Glomerular endothelial cell (primary cell): ENCODE measurements at regions not wholly inside any gene's neighbourhood (a gene's known extent, or its start where the extent isn't known, plus 50 kb on each side); places are given as distances from the start of the nearest gene placed in this dataset.

Source experiments
- DNase-seq: peaks from one replicate; pipeline ENCODE4 v3.0.0-alpha.2; 2011; ENCODE audit warnings: low read depth, low spot score; ENCODE audit errors: extremely low read depth

DNA sequence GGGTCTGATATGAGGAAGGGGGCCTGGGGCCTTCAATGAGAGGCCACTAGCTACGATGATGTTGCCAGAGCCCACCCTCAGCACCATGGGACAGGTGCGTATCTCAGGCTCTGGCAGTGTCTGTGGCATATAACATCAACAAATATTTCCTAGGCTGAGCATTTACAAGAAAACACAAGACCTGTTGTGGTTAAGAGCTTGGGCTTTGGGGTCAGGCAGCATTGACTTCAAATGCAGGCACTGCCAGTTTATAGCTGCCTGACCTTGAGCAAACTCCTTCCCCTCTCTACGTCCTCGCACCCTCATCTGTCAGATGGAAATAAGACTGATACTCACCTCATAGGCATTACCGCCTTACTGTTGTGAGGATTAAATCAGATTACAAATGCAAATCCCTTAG is 156.0 kb downstream of the KATNAL1 start:
- no peak for DNase-seq

DNA sequence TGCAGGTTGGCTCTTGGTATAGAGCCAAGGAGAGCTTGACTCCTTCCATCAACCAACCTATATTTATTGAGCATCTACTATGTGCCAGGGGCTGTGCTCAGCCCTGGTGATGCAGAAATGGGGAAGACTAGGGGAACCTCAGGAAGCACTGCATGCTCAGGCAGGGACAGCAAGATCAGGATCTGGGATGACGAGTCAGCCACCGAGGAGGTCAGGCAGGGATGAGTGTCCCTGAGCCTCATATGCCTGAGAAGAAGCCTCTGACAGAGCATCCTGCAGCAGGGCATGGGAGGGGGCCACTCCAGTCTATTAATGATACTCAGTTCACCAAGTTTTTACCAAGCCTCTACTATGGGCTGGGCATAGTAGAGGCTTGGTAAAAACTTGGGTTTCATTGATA is 158.1 kb downstream of the KATNAL1 start:
- DNase-seq: no peak

DNA sequence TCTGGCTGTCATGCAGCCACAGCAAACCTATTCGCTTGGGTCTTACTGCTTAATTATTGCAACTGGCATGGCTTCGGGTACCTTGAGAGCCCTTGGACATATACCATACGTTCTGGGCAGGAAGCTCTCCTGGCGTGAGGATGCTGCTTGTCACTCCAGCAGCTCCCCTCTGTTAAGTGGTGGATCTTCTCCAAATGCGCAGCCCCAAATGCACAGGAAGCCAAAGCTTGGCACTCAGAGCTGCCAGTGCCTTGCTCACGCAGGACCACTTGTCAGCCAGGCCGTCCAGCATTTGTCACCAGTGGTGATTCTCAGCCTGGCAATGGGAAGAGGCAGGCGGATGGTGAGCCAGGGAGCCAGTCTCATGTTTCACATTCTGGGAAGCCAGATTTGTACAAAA is 158.6 kb downstream of the KATNAL1 start:
- no peak for DNase-seq

DNA sequence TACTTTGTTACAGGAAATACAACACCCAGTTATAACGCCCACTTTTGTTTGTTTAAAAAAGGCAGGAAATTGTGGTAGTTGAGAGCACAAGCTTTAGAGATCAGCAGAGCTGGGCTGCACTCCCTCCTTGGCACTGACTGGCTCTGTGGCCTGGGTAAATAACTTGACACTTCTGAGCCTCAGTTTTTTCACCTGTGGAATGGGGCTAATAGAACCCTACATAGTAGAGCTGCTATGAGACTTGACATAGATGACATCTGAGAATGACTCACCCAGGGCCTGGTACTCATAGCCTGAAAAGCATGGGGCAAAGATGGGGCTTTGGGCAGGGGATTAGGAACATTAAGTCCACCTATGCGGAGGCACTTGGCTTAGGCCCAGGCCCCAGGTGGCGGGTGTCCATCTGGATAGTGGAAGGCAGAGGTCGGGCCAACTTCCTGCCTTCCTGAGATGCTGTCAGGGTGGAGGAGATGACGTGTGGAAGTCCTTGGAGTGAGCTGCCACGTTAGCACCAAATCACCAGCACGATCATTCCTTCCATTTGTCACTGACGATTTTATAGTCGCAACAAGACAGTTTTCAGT is 159.1 kb downstream of the KATNAL1 start:
- DNase-seq: no peak

DNA sequence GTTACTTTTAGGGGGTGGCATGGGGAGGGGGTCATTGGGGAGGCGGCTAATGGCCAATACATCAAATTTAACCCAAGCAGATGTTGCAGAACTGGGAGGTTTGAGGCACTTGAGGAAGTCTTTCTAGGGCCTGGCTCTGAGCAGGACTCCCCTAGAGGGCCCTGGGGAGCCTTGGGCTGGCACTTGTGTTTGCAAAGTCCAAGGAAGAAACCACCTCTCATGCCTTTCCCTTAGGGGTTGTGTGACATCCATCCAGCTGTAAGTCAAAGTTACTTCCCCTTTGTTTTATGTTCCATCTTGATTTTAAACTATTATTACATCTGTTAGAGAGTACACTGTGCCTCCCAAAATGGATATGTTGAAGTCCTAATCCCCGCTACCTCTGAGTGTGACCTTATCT is 159.9 kb downstream of the KATNAL1 start:
- no peak for DNase-seq

DNA sequence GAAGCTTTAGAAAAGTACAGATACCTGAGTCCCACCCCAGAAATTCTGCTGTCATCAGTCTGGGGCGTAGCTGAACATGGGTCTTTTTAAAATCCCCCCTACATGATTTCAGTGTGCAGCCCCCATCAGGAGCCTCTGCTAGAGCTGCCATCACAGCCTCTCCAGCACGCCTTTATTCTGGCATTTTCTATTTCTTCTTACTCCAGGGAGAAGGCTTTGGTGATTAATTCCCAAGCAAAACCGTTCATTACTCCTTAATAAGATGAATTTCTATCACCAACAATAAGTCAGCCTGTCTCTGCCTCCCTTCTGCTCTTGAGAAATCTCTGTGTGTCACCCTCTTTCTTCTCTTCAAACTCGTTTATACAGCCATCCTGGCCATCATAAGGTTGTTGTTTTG is 160.3 kb downstream of the KATNAL1 start:
- no peak for DNase-seq

DNA sequence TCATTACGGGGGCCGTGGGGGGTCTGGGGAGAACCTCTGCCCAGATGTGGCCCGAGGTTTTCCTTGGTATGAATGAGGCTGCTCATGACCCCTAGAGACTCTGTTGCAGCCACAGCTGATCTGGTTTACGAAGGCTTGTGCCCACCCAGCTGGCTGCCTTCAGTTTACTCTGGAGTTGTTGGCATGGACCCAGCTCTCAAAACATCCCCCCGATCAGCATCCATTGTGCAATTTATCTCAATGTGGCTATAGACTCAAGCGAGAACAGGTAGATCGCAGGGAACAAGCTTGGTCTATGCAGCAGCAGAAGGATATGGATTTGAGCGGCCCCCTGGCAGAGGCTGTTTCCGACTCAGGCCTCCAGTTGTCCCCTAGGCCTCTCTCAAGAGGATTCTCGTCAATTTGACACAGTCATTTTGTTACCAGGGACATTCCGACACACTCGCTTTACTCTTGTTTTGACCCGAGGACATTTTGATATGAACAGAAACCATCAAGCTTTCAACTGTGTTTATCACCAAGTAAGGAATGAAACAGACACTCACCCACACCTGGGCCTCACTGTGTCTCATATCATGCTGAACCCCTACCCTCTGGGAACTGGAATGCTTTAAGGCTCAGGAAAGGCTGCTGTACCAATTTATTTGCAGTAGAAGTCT is 161.5 kb downstream of the KATNAL1 start:
- DNase-seq: no peak

DNA sequence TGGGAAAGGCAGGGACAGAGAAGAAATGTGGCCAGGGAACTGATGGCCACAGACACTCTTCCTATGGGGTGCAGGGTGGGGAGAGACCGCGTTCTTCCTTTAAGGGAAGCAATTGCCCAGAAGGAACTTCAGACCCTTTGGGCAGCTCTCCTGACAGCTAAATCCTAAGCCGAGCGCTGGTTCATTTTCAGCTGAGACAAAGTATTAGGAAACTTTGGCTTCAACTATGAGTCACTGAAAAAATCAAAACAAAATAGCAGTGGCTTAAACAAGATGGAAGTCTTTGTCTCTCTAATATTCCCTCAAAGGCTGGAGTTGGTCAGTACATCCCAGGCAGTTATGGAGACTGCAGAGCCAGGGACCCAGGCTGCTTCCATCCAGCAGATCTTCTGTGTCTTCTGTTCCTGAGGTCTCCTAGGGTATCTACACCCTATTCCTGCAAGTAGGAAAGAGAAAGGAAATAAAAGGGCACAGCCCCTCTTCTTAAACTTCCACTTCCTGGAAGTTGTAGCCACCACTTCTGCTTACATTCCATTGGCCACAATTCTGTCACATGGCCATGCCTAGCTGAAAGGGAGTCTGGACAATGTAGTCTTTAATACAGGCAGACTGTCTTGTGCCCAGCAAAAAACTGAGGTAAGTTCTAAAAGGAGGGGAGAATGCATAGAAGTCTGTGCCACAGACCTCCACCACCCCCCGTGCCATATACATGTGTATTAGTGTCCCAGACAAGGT is 163.5 kb downstream of the KATNAL1 start:
- DNase-seq: no peak

DNA sequence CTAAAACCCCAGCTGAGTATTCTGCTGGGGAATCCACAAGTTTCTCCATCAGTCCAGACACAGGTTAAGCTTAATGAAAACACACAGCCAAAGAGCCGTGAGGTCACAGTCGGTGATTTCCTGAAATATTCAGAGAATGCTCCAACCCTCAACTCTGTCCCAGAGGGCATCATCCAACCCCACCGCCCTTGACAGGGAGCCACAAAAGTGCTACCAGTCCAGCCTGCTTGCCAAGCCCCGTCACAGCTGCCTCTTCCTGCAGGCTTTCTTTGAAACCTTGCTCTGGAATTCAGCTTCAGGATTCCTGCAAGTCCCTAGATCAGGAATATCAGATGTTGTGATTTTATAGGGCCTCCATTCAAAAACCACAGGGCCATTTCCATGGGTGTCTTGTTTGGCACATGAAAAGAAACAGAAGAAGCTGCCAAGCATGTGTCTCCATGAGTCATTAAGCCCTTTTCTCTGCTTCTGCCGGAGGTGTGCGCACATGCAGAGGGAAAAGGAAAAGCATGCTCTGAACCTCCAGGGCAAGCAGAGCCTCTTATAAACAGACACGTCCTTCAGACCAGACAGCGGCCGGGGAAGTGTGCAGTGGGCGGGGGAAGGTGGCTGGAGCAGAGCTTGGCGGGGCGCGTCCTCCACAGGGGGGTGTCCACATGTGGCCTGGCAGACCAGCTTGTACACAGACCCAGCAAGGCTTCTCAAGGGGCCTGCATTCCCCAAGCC is 164.7 kb downstream of the KATNAL1 start:
- DNase-seq: peak; percentile 22

DNA sequence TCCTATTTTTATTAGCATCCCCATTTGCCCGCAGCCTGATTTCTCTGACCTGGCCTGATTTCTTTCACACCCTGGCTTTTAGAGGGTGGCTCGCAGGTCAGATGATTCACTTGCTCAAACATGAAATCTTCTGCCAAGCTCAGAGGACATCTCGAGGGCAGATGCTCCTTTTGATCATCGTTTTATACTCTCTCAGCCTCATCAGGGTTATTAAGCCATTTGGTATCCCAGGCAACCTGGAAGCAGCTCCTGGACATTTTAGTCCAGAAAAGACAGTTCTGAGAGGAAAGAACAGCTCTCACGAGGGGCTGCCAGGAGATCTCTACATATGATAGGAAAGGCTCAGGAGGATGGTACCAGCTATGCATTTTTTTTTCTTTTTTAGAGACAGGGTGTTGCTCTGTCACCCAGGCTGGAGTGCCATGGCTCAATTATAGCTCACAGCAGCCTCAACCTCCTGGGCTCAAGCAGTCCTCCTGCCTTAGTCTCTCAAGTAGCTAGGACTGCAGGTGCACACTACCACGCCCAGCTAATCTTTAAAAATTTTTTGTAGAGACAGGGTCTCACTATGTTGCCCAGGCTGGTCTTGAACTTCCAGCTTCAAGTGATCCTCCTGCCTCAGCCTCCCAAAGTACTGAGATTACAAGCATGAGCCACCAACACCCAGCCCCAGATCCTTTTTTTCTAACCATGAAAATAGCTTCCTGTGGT is 165.4 kb downstream of the KATNAL1 start:
- no peak for DNase-seq

DNA sequence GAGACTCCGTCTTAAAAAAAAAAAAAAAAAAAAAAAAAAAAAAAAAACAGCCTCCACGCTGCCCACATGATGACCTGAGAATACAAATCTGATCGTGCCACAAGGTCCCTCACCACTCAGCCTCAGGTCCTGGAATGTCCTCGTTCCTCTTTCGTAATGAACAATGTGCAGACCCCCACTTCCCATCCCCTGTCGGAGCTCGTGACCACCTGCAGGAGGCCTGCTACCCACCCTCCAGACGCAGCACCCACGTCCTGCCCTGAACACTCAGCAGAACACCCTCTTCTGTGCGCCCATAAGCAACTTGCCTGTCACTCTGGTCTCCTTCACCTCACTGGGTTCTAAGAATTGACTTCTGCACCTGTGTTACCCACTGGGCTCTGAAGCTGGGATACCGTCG is 166.4 kb downstream of the KATNAL1 start:
- DNase-seq: no peak

DNA sequence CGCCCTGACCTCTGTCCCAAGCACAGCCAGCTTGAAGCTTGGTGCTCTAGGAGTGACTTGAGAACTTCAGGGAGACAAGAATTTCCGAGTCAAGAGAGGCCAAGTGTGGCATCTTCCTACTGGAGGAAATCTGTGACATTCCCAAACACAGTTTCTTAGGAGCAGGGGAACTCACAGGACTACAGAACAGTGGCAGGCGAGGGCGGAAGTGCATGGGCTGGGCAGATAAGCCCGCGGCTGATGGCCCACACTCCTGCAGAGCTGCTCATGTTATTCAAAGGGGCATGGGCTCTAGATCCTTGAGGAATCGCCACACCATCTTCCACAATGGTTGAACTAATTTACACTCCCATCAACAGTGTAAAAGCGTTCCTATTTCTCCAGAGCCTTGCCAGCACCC is 168.8 kb downstream of the KATNAL1 start:
- DNase-seq: no peak

DNA sequence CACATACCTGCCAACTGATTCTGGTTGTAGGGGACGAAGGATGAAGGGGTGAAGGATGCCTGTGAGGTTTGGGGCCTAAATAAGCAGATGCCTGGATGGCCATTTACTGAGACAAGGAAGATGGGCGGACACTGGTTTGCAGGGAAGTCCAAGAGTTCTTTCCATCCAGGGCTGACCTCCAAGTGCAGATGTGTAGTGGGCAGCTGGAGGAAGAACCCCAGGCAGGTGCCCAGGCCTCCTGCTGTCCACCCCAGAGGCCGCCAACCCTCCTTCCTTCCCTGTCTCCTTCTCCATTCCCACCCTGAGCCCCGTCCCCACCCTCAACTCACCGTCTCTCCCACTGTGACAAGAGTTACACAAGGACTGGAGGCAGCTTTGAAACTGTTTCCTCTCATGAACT is 171.5 kb downstream of the KATNAL1 start:
- no peak for DNase-seq

DNA sequence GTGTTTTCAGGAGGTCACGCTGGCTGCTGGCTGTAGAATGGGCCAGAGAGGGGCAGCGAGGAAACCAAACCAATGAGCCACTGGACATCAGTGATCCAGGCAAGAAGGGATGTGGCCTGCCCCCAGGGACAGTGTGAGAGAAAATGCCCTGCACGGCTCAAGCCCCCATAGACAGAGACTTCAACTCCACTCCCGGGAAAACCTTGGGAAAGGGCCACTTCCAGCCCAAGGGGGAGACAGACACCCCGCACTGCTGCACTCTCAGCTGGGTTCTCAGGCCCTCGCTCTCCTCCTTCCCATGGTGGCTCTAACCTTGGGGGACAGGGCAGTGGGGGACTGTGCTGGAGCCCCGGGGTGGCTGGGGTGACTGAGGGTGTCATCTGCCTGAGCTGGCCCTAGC is 172.0 kb downstream of the KATNAL1 start:
- no peak for DNase-seq

DNA sequence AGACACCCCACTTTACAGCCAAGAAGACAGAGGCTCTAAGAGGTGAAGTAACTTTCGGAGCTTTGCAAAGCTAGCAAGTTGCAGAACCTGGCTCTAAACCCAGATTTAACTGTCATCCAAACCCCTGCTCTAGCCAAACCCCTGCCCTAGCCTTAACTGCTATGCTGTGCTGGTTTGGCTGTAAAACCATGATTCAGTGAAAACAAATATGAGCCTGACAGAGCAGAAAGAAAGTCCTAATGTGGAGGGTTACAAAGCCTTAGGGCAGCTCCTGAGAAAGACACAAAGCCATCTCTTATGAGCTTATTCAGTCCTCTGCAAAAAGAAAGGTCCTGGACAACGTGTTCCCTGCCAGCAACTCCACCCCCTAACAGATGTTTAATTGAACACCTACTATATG is 172.8 kb downstream of the KATNAL1 start:
- DNase-seq: no peak

DNA sequence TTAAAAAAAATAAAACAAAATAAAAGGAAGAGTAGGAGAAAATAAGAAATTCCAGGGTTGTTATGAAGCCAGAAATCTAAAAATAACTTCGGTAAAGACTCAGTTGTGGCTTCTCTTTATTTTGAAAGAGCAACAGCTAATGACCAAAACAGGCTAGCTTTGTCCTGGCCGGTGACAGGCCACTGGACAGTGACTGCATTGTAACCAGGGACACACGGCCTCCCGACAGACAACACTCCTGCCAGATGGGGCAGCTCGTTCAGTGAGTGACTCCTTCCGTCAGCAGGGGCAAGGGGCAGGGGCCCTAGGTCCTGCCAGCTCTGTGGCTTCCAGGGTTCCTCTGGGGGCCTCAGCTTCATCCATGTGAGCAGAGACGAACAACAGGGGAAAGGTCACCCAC is 173.4 kb downstream of the KATNAL1 start:
- DNase-seq: no peak

DNA sequence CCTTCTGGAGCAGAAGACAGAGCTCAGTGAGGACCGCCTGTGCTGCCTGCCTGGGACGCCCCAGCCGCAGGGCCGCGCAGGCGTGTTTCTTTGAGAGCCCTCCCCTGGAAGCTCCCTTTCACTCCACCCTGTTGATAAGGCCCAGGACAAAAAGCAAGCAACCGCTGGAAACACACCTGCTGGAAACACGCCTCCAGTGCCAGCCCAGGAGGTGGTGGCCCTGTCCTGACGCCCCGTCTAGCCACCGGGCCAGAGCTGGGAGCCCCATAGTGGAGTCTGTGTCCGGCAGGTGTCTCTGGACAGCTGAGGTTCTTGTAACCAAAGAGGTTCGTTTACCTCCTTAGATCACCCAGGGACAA is 173.8 kb downstream of the KATNAL1 start:
- DNase-seq: no peak

DNA sequence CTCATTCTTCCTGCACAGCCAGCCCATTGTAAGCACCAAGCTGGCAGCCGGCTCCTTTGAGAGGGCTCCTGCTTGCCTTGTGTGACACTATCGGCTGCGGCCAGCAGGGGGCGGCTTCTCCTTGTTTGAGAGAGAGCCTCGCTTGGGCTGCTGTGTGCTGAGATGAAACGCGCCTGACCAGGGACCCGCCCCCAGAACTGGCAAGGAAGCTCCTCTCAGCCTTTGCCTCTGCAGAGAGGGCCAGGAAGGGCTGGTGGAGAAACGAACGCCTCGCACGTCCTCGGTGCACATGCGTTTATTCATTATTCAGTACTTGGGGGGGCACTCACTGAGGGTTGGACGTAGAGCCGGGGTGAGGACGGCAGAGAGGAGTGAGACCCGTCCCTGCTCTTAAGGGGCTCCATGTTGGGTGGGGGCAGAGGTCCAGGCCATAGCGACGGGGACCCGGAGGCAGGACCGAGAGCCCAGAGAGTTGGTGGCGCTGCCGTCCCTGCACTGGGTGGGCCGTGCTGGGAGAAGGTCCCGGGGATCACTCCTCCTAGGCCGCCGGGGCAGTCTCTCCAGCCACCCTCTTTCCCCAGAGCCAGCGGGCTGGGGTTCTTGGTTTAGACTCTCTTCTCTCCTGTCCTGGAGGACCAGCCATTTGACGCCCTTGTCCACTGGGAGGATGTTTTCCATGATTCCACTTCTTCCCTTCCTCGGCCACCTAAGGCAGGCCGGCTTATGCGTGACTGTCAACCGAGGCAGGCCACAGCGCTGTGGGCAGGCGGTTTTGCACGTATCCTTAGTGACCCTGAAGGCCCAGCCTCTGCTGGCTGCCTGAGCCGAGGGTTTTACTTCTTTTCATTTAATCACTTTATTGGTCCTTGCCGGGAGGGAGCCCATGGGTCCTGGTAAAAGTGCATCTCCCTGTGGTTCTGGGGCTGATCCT is 174.5 kb downstream of the KATNAL1 start:
- DNase-seq: no peak

DNA sequence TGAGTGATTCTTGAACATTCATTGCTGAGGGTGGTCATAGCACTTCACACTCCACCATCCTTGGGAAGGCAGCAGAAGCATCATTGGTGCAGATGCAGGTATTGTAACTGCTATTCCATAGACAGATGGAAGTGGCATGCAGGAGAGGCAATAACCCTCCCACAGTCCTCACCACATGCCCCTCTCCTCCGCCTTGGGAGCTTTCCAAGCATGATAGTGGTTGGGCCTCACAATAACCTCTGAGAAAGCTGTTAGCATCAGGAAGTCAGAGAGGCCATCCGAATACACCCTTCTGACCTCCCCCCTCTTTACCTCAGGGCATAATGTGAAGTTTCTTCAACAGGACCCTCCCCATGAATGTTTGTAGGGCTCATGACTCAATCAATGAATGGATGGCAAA is 177.9 kb downstream of the KATNAL1 start:
- DNase-seq: no peak

DNA sequence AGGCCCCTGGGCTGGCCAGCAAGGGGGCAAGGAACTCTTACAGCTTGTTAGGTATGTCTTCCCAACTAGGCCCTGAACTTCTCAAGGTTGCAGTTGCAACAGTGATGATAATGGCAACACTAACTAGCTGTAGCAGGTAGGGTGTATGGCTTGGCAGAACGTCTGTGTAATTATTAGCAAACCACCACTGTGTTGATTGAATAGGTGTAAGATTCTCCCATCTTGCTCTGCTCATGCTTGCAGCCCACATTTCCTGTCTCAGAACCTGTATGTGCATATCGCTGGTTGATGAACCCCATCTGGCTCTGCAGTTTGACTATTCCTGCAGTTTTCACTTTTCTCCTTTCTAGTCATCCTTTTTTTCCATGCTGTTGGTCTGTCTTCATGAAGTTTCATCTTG is 178.8 kb downstream of the KATNAL1 start:
- no peak for DNase-seq
